Retinal pigment epithelial cell (primary cell): ENCODE measurements at regions not wholly inside any gene's neighbourhood (a gene's known extent, or its start where the extent isn't known, plus 50 kb on each side); places are given as distances from the start of the nearest gene placed in this dataset.
A peak's percentile ranks its signal among the peaks of the same experiment; 100 is the strongest.

Experiments used
- DNase-seq: peaks from one replicate; pipeline ENCODE4 v3.0.0-alpha.2; 2010; ENCODE audit warnings: low read depth
- H3K4me3 ChIP-seq: 2 replicates; pipeline ENCODE4 v1.5.1; 2011; ENCODE audit warnings: mild to moderate bottlenecking, low read length, control low read depth, moderate library complexity
- CTCF ChIP-seq: conservative IDR thresholded peaks from 2 replicates; pipeline ENCODE4 v1.5.1; 2011; ENCODE audit warnings: low read depth, low read length, control low read depth, inconsistent platforms

- TF ChIP-seq CTCF = no peak
- no peak for DNase-seq
- H3K4me3 ChIP-seq = no peak overlapping the region
Measured at GRCh38 chr3:40613306-40613705, 88.5 kb downstream of the ZNF621 start.

- DNase-seq = no peak
- no peak for TF ChIP-seq CTCF
- peak overlapping the region; percentile 35 for H3K4me3 ChIP-seq
Measured at GRCh38 chr3:40615110-40615915, 90.6 kb downstream of the ZNF621 start.

- DNase-seq = no peak
- H3K4me3 ChIP-seq = peak overlapping the region; percentile 35
Measured at GRCh38 chr3:40615918-40616819, 91.4 kb downstream of the ZNF621 start.

GRCh38 chr3:40617084-40617483, 92.3 kb downstream of the ZNF621 start:
- DNase-seq = no peak
- no peak for TF ChIP-seq CTCF
- no peak overlapping the region for H3K4me3 ChIP-seq

More at GRCh38 chr3:40615918-40616819, 91.4 kb downstream of the ZNF621 start:
- no peak for TF ChIP-seq CTCF

- no peak overlapping the region for H3K4me3 ChIP-seq
- DNase-seq = no peak
- no peak for TF ChIP-seq CTCF
Measured at GRCh38 chr3:40618158-40618557, 93.4 kb downstream of the ZNF621 start.

- no peak for DNase-seq
- no peak for TF ChIP-seq CTCF
- no peak overlapping the region for H3K4me3 ChIP-seq
Measured at GRCh38 chr3:40620151-40620550, 95.4 kb downstream of the ZNF621 start.
